LNCAP (cell line): ENCODE measurements at regions not wholly inside any gene's neighbourhood (a gene's known extent, or its start where the extent isn't known, plus 50 kb on each side); places are given as distances from the start of the nearest gene placed in this dataset.

Experiments
- CTCF ChIP-seq: fragments of 450-650 bp; IDR thresholded peaks from 2 replicates; pipeline ENCODE4 v1.5.1; 2017; ENCODE audit warnings: mild to moderate bottlenecking

- TF ChIP-seq CTCF: no peak
Measured at GRCh38 chr6:85368631-85369030, 81.3 kb upstream of the NT5E start.

DNA sequence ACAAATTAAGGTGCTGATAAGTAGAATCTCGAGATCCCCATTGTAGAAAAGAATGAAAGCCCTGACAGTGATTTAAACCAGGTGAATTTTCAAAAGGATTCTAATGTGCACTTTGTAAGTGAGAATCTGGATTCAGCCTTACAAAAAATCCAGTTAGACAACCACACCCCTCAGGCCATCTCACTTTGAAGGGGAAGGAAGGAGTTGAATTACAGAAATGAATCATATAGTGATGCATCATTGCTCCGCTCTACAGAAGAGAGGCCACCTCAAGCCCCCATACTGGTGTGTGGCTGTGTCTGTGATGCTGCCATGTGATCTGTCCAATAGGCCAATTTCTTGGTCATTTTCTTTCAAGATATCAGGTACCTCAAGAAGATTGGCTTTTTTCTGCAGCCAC is 85.5 kb upstream of the NT5E start:
- no peak for TF ChIP-seq CTCF

DNA sequence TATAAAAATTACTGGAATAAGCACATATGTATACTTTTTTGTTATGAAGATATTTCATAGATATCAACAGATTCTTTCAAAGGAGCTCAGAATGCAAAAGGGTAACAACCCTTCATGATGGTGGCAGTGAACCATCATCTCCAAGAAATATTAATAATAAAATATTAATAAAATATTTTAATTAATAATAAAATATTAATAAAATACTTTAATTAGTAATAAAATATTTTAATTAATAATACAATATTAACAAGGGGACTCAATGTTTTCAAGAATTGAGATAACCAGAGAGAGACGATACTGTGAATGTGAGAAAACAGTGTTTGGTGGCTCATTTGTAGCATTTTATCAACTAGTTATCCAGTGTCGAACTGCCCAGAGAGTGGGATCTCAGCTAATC is 86.0 kb upstream of the NT5E start:
- TF ChIP-seq CTCF: no peak

DNA sequence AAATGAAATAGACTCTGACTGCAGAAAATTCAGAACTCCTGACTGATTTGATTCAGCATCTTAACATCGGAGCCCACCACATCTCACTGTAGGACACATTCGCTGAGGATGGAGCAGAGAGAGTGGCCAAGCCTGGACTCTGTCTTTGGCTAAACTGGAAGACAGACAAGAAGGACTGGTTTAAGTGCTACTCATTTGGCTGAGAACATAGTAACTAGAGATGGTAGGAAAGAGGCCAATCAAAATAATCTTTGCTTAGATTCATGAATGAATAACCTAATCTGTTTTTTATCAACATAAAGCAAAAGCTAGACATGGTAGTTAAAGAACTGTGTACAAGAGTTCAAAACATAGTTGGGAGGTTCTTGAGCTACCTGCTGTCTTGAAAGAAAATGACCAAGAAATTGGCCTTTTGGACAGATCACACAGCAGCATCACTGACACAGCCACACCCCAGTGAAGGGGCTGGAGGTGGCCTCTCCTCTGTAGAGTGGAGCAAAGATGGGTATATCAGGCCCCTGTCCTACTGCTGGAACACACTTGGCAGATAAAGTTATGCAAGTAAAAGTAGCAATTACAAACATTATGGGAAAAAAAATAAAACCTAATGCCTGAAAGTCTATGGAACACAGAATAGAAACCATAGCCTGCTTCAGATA is 87.1 kb upstream of the NT5E start:
- no peak for TF ChIP-seq CTCF

- no peak for TF ChIP-seq CTCF
Measured at GRCh38 chr6:85361643-85362014, 88.3 kb upstream of the NT5E start.

GRCh38 chr6:85360794-85361642 is 88.9 kb upstream of the NT5E start:
- no peak for TF ChIP-seq CTCF

GRCh38 chr6:85357651-85358050 is 92.2 kb upstream of the NT5E start:
- no peak for TF ChIP-seq CTCF
